GM19240 (cell line): ENCODE measurements at regions not wholly inside any gene's neighbourhood (a gene's known extent, or its start where the extent isn't known, plus 50 kb on each side); places are given as distances from the start of the nearest gene placed in this dataset.
"Not testable (repeated sequence)": the region's sequence is repeated elsewhere in the genome, so short reads cannot be mapped to it uniquely, and the experiment has no call there.

Source experiments
- DNase-seq: peaks from one replicate; pipeline ENCODE4 v3.0.0; 2011; ENCODE audit warnings: low spot score; ENCODE audit not compliant: insufficient read length

DNA sequence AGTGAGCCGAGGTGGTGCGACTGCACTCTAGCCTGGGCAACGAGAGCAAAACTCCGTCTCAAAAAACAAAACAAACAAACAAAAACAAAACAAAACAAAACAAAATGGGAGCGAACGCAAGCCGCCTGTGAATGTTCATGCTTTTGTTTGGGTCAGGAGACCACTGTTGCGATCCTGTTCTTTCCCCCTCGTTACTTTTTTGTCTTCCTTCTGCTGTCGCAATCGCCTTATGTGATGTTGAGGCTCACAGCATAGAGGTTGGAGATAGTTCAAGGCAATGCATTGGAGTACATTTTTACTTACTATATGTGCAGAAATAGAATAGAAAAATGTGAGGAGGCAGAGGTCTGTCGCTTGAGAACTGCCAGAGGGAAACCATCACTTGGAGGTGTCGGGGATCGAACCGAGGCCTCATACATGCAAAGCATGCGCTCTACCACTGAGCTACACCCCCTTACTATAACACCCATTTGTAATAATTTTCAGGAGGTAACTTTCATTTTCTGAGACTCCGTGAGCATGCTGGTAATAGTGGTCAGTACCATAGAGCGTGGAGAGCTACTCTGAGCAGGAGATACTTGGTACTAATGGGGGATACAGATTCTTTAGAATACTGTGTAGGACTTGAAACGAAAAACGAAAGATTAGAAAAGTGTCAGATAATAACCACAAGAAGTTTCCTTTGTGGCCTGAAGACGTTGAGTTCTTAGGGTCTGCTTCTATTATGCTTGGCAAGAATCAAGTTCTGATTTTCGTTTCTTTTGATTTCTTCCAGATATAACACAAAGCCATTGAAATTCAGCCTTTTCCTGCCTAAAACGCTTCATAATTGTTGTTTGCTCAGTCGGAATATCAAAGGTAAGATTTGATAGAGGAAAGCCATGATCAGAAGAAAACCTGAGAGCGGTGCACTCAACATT, 121.1 kb downstream of the TRIM27 start:
- no peak for DNase-seq

DNA sequence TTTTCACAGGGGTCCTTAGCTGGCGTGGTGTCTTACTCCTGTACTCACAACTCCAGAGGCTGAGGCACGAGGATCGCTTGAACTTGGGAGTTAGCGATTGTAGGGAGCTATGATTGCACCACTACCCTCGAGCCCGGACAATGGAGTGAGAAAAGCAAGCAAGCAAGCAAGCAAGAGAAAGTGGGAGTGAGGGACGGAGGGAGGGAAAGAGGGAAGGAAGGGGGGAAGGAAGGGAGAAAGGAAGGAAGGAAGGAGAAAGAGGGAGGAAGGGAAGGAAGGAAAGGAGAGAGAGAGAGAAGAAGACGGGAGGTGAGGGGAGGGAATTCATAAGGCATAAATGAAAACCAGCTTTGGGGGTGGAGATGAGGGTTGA, 120.5 kb downstream of the TRIM27 start:
- no peak for DNase-seq

DNA sequence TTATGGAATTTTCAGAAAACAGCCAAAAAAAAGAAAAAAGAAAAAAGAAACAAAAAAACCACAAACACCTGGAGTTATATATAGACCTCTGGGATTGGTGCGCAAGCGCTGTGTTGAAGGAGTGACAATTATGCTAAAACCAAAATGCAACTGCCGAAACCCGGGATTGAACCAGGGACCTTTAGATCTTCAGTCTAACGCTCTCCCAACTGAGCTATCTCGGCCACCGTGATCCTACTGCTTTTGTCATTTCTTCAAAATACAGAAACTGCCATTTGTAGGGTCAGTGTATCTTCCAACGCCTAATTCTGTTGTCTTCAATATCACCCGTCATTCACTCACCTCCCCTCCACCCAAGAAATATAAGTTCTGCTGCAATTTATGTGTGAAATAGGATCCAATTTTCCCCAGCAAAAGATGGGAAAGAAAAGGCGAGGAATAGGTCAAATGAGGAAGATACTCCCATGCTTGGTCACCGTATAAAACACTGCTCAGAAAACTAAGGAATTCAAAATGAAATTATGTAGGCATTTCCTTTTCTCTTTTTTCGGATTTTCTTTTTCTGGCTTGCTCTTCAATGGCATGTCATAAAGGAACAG, 116.0 kb downstream of the TRIM27 start:
- DNase-seq: no peak

DNA sequence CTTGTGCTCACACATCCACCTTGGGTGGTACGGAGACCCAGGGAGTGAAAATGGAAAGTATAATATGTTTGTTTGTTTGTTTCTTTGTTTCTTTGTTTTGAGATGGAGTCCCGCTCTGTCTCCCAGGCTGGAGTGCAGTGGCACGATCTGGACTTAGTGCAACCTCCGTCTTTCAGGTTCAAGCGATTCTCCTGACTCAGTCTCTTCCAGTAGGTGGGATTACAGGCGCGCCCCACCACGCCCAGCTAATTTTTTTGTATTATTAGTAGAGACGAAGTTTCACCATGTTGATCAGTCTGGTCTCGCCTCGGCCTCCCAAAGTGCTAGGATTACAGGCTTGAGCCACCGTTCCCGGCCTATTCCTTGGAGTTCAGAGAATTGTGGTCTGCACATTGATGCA, 115.4 kb downstream of the TRIM27 start:
- no peak for DNase-seq

DNA sequence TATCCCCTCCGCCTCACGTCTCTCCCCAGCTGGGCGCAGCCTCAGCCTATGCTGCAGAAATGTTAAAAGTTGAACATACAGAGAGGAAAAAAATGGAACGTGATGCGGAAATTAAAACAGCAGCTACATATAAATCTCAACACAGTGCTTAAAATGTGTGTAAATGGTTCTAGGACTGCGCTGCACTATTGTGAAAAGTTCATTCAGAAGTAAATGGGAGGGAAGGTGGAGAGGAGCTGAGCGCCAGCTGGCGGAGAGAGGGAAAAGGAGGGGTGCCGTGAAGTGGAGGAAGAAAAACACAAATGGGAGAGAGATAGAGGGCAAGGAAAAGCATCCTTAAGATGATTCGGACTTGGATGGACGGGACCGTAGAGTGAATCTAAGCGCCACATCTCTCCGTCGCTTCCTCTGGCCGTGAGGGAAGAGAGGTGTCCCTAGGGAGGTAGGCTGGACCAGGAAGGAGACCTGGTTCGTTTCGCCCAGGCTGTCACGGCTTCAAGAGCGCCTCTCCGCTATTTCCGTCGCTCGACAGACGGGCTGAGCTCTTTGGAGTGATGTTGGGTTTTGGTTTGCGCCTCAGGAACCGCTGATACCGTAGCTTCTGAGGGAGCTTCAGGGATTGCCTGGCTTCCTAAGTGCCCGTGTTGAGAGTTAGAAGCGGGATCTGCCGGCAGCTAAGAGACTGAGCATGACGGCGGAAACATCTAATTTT, 113.7 kb downstream of the TRIM27 start:
- no peak for DNase-seq

DNA sequence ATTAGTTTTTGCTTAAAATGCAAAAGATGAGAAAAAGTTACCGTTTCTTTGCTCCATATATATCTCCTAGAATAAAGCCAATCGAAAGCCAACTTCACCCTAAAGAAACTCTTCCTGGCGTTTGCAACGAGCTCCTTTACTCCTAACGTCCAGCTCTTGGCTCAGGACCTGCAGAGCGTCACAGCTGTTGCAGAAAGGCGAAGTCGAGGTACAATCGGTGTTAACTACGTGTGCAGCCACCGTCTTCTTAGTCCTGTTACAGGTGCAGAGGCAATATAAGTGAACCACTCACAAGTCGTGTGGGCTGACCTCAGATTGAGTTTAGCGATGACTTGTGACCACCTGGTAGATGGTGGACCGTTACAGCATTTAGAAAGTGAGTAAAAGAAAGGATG, 113.1 kb downstream of the TRIM27 start:
- DNase-seq: no peak

DNA sequence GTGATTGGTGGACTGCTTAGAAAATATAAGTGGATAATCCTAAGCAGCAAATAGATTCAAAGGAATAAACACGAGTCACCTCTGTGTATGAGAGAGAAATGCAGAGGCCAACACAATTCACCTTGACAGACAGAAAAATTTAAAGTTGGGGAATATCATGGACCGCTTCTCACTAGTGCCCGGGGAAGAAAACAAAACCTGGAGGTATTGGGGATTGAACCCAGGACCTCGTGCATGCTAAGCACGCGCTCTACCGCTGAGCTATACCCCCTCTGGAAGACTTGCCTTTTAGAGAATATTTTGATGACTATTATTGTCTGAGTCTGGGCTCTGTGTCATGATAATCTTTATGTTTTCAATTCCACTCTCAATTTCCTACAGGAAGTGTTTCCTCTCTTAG, 111.9 kb downstream of the TRIM27 start:
- DNase-seq: no peak

DNA sequence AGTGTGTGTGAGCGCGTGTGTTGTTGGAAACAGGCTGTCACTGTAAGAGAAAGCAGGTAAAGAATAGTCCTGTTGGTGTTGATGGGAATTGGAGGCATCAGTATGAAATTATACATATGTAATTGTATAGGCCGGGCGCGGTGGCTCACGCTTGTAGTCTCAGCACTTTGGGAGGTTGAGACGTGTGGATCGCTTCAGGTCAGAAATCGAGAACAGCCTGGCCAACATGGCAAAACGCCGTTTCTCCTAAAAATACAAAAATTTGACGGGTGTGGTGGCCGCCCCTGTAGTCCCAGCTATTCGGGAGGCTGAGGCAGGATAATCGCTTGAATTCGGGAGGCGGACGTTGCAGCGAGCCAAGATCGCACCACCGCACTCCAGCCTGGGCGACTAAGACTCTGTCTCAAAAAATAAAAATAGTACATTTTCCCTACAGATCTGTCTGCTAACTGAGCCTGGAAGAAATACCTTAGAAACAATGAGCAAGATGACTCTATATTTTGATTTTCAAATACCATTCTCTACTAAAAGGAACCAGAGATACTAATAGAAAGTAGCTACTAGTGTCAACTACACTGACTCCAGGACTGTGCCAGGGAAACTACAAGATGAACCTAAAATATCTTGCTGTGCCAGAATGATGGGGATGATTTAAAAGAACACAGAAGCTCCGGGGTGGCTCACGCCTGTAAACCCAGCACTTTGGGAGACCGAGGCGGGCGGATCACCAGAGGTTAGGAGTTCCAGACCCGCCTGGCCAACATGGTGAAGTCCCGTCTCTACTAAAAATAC, 110.8 kb downstream of the TRIM27 start:
- no peak for DNase-seq

DNA sequence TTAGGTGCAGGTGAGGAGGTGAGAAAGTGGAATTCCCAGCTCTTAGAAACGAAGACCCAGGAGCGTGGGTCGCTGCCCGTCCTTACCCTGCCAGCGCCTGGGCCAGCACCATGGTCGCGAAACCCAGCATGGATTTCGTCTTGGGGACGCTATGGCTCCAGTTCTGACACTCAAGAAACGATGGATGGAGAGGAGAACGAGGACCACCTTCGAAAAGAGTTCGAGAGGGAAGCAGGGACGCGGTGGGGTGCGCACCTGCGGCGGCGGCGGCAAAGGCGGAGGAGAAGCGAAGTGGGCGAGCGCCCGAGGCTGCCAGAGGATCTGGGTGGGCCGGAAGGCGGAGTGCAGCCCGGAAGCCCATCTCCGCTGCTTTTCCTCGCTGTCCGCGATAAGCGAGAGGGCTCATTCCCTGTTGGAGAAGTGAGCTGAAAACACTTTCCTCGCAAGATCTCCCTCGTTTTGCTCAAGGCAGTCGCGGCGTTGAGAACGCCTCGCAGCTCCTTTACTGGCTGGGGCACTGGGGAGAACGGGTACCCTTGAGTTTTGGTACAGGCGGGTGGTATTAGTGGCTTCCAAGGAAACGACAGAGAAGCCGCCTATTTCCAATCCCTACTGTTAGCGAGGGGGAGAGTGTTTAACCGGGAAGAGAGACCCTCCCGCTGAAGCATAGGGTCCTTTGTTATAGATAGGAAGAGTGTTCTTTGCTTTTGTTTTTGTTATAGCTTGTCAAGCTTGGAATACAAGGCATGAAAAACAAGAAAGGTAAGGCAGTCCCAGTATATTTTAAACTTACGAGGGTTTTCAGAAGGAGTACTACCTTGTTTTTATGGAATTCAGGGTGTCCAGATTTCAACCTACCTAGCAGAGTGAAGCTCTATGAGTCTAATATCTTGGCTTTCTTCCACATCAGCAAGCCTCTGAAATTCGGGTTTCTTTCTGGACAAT, 109.5 kb downstream of the TRIM27 start:
- no peak for DNase-seq

DNA sequence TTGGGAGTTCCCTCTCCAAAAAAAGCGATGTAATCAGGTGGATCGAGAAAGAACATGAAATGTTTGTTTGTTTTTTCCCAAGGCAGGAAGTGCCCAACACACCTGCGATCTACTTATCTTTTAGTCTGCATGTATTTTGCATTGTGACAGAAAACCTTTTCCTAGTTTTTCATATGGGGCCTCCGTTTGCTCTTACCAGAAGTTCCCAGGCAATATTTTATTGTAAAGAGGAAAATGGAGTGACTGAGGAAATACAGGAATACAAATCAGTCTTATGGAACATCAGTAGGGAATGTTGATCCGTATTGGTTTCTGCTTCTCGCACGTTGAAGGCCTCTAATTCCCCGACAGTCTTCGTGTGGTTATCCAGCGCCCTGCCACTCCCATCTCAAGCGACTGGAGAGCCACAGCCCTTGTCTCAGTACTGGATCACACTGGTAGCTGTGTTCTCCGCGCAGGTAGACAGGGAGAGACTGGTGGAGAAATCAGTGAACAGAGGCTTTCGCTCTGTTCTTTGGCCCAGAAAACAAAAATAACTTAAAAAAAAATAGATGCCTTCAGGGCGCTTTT, 107.4 kb downstream of the TRIM27 start:
- DNase-seq: no peak

DNA sequence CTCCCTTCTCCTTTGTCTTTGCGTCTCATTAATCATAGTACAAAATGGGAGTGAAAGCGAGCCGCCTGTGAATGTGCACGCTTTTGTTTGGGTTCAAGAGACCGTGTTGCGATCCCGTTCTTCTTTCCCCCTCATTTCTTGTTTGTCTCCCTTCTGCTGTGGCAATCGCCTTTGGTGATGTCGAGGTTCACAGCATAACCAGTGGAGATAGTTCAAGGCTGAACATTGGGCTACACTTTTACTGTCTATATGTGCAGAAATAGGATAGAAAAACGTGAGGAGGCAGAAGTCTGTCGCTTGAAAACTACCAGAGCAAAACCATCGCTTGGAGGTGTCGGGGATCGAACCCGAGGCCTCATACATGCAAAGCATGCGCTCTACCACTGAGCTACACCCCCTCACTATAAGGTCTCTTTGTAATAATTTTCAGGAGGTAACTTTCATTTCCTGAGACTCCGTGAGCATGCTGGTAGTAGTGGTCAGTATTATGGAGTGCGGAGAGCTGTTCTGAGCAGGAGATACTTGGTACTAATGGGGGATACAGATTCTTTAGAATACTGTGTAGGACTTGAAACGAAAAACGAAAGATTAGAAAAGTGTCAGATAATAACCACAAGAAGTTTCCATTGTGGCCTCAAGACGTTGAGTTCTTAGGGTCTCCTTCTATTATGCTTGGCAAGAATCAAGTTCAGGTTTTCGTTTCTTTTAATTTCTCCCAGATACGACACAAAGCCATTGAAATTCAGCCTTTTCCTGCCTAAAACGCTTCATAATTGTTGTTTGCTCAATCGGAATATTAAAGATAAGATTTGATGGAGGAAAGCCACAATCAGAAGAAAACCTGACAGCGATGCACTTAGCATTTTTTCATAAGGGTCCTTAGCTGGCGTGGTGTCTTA, 106.6 kb downstream of the TRIM27 start:
- DNase-seq: no peak

DNA sequence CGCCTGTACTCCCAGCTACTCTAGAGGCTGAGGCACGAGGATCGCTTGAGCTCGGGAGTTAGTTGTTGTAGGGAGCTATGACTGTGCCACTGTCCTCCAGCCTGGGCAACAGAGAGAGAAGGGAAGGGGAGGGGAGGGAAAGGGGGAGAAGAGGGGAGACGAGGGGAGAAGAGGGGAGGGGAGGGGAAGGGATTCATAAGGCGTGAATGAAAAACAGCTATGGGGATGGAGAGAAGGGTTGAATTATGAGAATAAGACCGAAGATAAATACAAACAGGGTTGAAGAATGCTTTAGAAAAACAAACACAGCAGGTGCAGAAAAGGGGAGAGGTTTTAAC, 106.0 kb downstream of the TRIM27 start:
- no peak for DNase-seq

DNA sequence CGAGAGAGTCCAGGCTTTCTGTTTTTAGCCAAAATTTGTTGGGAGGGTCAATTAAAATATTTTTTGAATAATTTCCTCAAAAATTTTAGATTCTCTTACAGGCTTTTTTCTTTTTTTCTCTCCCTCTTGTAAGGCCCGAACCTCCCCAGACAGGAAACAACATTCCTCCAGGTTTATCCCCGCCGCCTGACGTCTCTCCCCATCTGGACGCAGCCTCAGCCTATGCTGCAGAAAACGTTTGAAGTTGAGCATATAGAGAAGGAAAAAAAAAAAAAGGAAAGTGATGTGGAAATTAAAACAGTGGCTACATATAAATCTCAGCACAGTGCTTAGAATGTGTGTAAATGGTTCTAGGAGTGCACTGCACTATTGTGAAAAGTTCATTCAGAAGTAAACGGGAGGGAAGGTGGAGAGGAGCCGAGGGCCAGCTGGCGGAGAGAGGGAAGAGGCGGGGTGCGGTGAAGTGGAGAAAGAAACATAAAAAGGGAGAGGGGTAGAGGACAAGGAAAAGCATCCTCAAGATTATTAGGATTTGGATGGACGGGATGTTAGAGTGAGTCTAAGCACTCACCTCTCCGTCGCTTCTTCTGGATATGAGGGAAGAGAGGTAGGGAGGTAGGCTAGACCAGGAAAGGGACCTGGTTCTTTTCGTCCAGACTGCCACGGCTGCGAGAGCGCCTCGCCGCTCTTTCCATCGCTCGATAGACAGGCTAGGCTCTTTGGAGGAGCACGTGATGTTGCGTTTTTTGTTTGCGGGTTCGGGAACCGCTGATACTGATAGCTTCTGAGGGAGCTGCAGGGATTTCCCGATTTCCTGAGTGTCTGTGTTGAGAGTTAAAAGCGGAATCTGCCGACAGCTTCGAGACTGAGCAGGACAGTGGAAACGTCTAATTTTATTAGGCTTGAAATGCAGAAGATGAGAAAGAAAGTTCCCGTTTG, 98.7 kb downstream of the TRIM27 start:
- DNase-seq: no peak

DNA sequence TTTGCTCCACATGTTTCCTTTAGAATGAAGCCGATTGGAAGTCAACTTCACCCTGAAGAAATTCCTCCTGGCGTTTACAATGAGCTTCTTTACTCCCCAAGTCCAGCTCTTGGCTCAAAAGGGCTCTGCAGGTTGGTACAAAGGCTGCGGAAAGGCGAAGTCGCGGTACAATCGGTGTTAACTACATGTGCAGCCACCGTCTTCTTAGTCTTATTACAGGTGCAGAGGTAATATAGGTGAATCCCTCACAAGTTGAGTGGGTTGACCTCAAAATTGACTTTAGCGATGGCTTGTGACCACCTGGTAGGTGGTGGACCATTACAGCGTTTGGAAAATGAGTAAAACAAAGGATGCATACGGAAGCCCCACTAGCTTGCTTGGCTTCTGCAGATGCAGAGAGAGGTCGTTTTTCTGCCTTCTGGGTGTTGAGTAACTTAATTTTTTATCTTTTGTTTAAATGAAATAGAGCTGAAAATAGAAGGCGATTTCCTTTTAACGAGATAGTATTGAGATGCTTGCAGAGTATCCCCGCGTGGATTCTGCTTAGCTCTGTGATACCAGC, 98.0 kb downstream of the TRIM27 start:
- no peak for DNase-seq

DNA sequence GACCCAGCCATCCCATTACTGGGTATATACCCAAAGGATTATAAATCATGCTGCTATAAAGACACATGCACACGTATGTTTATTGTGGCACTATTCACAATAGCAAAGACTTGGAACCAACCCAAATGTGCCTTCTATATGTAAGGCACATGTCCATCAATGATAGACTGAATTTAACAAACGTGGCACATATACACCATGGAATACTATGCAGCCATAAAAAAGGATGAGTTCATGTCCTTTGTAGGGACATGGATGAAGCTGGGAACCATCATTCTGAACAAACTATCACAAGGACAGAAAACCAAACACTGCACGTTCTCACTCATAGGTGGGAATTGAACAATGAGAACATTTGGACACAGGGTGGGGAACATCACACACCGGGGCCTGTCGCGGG, 92.1 kb downstream of the TRIM27 start:
- not testable (repeated sequence) for DNase-seq

DNA sequence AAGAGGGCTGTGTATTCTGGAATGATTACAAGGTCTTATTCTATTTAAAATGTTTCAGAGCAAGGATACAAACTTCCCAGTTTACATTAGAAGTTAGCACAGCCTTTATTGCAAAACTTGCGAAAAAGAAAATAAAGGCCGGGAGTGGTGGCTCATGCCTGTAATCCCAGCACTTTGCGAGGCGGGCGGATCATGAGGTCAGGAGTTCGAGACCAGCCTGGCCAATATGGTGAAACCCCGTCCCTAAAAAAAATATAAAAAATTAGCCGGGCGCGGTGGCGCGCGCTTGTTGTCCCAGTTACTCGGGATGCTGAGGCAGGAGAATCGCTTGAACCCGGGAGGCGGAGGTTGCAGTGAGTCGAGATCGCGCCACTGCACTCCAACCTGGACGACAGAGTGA, 87.1 kb downstream of the TRIM27 start:
- not testable (repeated sequence) for DNase-seq

DNA sequence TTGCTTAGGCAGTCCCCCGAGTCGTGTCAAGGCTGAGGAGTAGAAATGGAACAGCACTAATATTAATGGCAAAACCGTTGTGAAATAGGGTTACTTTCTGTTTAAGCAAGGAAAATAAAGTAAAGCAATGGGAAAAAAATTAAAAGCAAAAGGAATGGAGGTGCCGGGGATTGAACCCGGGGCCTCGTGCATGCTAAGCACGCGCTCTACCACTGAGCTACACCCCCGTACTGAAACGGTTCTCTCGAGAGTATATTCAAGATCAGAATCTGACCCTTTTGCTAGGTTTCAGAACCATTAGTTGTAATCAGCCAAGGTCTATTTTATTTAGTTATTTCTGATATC, 85.5 kb downstream of the TRIM27 start:
- peak; percentile 4 for DNase-seq
